Neural cell (in vitro differentiated cells): ENCODE measurements at regions not wholly inside any gene's neighbourhood (a gene's known extent, or its start where the extent isn't known, plus 50 kb on each side); places are given as distances from the start of the nearest gene placed in this dataset.

Experiments
- H2AFZ ChIP-seq: fragments of 200-600, 300-800 bp; sonication (generic), shearing (Covaris generic); 2 replicates; pipeline ENCODE4 v1.6.0; 2014; ENCODE audit warnings: low read depth, mild to moderate bottlenecking, antibody characterized with exemption, low read length, moderate library complexity
- H3F3A ChIP-seq: fragments of 200-600 bp; shearing (Covaris generic); 2 replicates; pipeline ENCODE4 v1.6.1; 2016; ENCODE audit warnings: mild to moderate bottlenecking, moderate library complexity, mixed read lengths, antibody characterized with exemption, low read length; ENCODE audit not compliant: insufficient read depth, poor library complexity, severe bottlenecking
- H3K27ac ChIP-seq: fragments of 200-600, 300-800 bp; sonication (generic), shearing (Covaris generic); 2 replicates; pipeline ENCODE4 v1.5.1; 2014; ENCODE audit warnings: mild to moderate bottlenecking, low read length, moderate library complexity
- H3K27me3 ChIP-seq: fragments of 300-800, 200-600 bp; sonication (generic), shearing (Covaris generic); 2 replicates; pipeline ENCODE4 v1.6.0; 2014; ENCODE audit warnings: mild to moderate bottlenecking, low read depth, low read length, moderate library complexity; ENCODE audit not compliant: insufficient read depth
- H3K36me3 ChIP-seq: fragments of 300-800, 200-600 bp; sonication (generic), shearing (Covaris generic); 2 replicates; pipeline ENCODE4 v1.5.1; 2014; ENCODE audit warnings: mild to moderate bottlenecking, antibody characterized with exemption, low read length, moderate library complexity; ENCODE audit not compliant: insufficient read depth
- H3K4me2 ChIP-seq: fragments of 300-800, 200-600 bp; sonication (generic), shearing (Covaris generic); 2 replicates; pipeline ENCODE4 v1.6.0; 2014; ENCODE audit warnings: mild to moderate bottlenecking, low read length
- H3K4me3 ChIP-seq: fragments of 300-800, 200-600 bp; sonication (generic), shearing (Covaris generic); 2 replicates; pipeline ENCODE4 v1.5.1; 2014; ENCODE audit warnings: mild to moderate bottlenecking, low read length, moderate library complexity
- H3K79me2 ChIP-seq: fragments of 200-600 bp; shearing (Covaris generic); replicated peaks from 2 replicates; pipeline ENCODE4 v1.6.0; 2014; ENCODE audit warnings: mild to moderate bottlenecking, low read length, moderate library complexity; ENCODE audit not compliant: insufficient read depth
- H3K9ac ChIP-seq: fragments of 300-800, 200-600 bp; sonication (generic), shearing (Covaris generic); 2 replicates; pipeline ENCODE4 v1.6.1; 2016; ENCODE audit warnings: mild to moderate bottlenecking, low read length, mixed read lengths
- H3K9me2 ChIP-seq: fragments of 200-600 bp; shearing (Covaris generic); 2 replicates; pipeline ENCODE4 v1.6.1; 2016; ENCODE audit warnings: mild to moderate bottlenecking, low read length, mixed read lengths; ENCODE audit not compliant: insufficient read depth
- H3K9me3 ChIP-seq: fragments of 200-600, 300-800 bp; sonication (generic), shearing (Covaris generic); 2 replicates; pipeline ENCODE4 v1.6.1; 2016; ENCODE audit warnings: mild to moderate bottlenecking, mixed run types, low read length, moderate library complexity, mixed read lengths
- H4K20me1 ChIP-seq: fragments of 200-600 bp; shearing (Covaris generic); 2 replicates; pipeline ENCODE4 v1.6.1; 2016; ENCODE audit warnings: mild to moderate bottlenecking, mixed run types; ENCODE audit not compliant: insufficient read depth
- EP300 ChIP-seq: fragments of 450-650 bp; conservative IDR thresholded peaks from 2 replicates; pipeline ENCODE4 v1.6.1; 2014; ENCODE audit warnings: antibody characterized with exemption, mild to moderate bottlenecking, moderate library complexity; ENCODE audit not compliant: poor library complexity, severe bottlenecking
- EZH2 ChIP-seq: fragments of 200-600, 300-800 bp; shearing (Covaris generic), sonication (generic); IDR thresholded peaks from 2 replicates; pipeline ENCODE4 v1.6.1; 2014; ENCODE audit warnings: antibody characterized with exemption, low read length, borderline replicate concordance, mild to moderate bottlenecking; ENCODE audit not compliant: insufficient read depth, poor library complexity, severe bottlenecking
- MXI1 ChIP-seq: fragments of 450-650 bp; conservative IDR thresholded peaks from 2 replicates; pipeline ENCODE4 v1.6.1; 2014; ENCODE audit warnings: antibody characterized with exemption, mild to moderate bottlenecking; ENCODE audit not compliant: poor library complexity, severe bottlenecking
- POLR2AphosphoS5 ChIP-seq: IDR thresholded peaks from 2 replicates; pipeline ENCODE4 v1.6.1; 2012
- RAD21 ChIP-seq: fragments of 450-650 bp; conservative IDR thresholded peaks from 2 replicates; pipeline ENCODE4 v1.6.1; 2014; ENCODE audit warnings: antibody characterized with exemption, mild to moderate bottlenecking, moderate library complexity
- SMC3 ChIP-seq: fragments of 450-650 bp; conservative IDR thresholded peaks from 2 replicates; pipeline ENCODE4 v1.6.1; 2014; ENCODE audit warnings: antibody characterized with exemption, mild to moderate bottlenecking, moderate library complexity; ENCODE audit not compliant: poor library complexity
- TAF1 ChIP-seq: IDR thresholded peaks from 2 replicates; pipeline ENCODE4 v1.6.1; 2012; ENCODE audit warnings: low read depth
- TF ChIP-seq, protein P1 (sequence below): fragments of 450-650 bp; IDR thresholded peaks from 2 replicates; pipeline ENCODE4 v1.5.1; 2014; ENCODE audit warnings: antibody characterized with exemption, mild to moderate bottlenecking, moderate library complexity; ENCODE audit not compliant: poor library complexity, severe bottlenecking
- TF ChIP-seq, protein P2 (sequence below): IDR thresholded peaks from 2 replicates; pipeline ENCODE4 v1.6.1; 2012; ENCODE audit warnings: borderline replicate concordance

DNA sequence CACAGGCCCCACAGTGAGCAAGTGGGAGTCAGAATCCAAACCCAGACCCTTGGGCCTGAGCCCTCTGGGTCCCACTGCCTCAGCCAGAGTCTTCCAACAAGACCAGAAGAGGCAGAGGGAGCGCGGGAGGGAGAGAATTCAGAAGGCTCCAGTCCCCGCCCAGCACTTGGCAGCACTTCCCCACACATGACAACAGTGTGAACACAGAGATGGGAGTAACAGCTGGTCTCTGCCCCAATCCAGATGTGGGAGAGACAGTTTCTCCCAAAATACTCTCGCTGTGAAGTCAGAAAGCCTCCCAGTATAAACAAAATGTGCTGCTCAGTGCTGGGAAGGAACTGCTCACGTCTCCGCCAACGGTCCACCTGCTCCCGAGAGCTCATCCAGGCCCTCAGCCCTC is 219.9 kb downstream of the MN1 start:
- no peak for TF ChIP-seq POLR2AphosphoS5
- TF ChIP-seq, protein P1, sequence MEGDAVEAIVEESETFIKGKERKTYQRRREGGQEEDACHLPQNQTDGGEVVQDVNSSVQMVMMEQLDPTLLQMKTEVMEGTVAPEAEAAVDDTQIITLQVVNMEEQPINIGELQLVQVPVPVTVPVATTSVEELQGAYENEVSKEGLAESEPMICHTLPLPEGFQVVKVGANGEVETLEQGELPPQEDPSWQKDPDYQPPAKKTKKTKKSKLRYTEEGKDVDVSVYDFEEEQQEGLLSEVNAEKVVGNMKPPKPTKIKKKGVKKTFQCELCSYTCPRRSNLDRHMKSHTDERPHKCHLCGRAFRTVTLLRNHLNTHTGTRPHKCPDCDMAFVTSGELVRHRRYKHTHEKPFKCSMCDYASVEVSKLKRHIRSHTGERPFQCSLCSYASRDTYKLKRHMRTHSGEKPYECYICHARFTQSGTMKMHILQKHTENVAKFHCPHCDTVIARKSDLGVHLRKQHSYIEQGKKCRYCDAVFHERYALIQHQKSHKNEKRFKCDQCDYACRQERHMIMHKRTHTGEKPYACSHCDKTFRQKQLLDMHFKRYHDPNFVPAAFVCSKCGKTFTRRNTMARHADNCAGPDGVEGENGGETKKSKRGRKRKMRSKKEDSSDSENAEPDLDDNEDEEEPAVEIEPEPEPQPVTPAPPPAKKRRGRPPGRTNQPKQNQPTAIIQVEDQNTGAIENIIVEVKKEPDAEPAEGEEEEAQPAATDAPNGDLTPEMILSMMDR: no peak
- no peak for TF ChIP-seq SMC3
- TF ChIP-seq EP300: no peak
- no peak for TF ChIP-seq RAD21
- TF ChIP-seq, protein P2, sequence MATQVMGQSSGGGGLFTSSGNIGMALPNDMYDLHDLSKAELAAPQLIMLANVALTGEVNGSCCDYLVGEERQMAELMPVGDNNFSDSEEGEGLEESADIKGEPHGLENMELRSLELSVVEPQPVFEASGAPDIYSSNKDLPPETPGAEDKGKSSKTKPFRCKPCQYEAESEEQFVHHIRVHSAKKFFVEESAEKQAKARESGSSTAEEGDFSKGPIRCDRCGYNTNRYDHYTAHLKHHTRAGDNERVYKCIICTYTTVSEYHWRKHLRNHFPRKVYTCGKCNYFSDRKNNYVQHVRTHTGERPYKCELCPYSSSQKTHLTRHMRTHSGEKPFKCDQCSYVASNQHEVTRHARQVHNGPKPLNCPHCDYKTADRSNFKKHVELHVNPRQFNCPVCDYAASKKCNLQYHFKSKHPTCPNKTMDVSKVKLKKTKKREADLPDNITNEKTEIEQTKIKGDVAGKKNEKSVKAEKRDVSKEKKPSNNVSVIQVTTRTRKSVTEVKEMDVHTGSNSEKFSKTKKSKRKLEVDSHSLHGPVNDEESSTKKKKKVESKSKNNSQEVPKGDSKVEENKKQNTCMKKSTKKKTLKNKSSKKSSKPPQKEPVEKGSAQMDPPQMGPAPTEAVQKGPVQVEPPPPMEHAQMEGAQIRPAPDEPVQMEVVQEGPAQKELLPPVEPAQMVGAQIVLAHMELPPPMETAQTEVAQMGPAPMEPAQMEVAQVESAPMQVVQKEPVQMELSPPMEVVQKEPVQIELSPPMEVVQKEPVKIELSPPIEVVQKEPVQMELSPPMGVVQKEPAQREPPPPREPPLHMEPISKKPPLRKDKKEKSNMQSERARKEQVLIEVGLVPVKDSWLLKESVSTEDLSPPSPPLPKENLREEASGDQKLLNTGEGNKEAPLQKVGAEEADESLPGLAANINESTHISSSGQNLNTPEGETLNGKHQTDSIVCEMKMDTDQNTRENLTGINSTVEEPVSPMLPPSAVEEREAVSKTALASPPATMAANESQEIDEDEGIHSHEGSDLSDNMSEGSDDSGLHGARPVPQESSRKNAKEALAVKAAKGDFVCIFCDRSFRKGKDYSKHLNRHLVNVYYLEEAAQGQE: no peak
- TF ChIP-seq MXI1: no peak
- TF ChIP-seq EZH2: no peak
- no peak for TF ChIP-seq TAF1
- Histone ChIP-seq H2AFZ (no peak overlapping the region), H3K4me3 (no peak overlapping the region), H3K9ac (no peak overlapping the region), H3K9me3 (no peaks in the 10 kb centered on the region), H3K79me2 (no peaks in the 10 kb centered on the region), H3K9me2 (no peaks in the 10 kb centered on the region), H3K27ac (no peak overlapping the region), H3K36me3 (no peaks in the 10 kb centered on the region), H3F3A (no peaks in the 10 kb centered on the region), H4K20me1 (no peaks in the 10 kb centered on the region), H3K4me2 (no peak overlapping the region), H3K27me3 (no peaks in the 10 kb centered on the region)

DNA sequence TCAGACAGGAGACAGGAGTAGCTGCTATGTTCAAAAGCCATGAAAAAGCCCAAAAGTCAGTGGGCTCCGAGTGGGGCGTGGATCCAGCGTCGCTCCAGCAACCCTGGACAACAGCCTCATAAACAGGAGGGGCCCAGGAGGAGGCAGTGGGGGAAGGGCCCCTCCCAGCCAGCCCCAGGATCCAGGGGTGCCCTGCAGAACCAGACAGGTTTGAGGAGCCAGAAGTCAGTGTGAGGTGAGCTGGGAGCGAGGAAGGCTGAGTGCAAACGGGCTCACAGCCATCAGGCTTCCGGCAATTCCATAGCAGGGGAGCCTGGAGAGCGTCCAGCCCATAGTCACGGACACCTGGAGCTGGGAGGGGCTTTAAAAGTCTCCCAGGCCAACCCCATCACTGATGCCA is 217.7 kb downstream of the MN1 start:
- TF ChIP-seq RAD21: no peak
- no peak for TF ChIP-seq MXI1
- no peak for TF ChIP-seq SMC3
- no peak for TF ChIP-seq EZH2
- TF ChIP-seq, protein P1: no peak
- TF ChIP-seq TAF1: no peak
- TF ChIP-seq EP300: no peak
- no peak overlapping the region for H3K4me3 ChIP-seq
- H3K4me2 ChIP-seq: no peak overlapping the region
- H3K27me3 ChIP-seq: no peaks in the 10 kb centered on the region
- H3K9me3 ChIP-seq: no peaks in the 10 kb centered on the region
- H3K36me3 ChIP-seq: no peaks in the 10 kb centered on the region
- no peak overlapping the region for H3K9ac ChIP-seq
- H2AFZ ChIP-seq: no peak overlapping the region
- H3K27ac ChIP-seq: no peak overlapping the region
- H3K9me2 ChIP-seq: no peaks in the 10 kb centered on the region
- no peaks in the 10 kb centered on the region for H3K79me2 ChIP-seq
- no peaks in the 10 kb centered on the region for H3F3A ChIP-seq
- no peaks in the 10 kb centered on the region for H4K20me1 ChIP-seq
